ENCODE measurements at regions not wholly inside any gene's neighbourhood (a gene's known extent, or its start where the extent isn't known, plus 50 kb on each side); places are given as distances from the start of the nearest gene placed in this dataset.

GRCh38 chr6:40733290-40733689 is 146.1 kb upstream of the LRFN2 start:
- DNase-seq (ENCODE audit: low read depth), result no peak
- H3K4me3 ChIP-seq (ENCODE audit: low read depth, low read length), result no peak overlapping the region
- no peak for TF ChIP-seq CTCF (IDR thresholded peaks at IDR 0.05; ENCODE audit: insufficient read depth, low read length, poor library complexity, severe bottlenecking)
- H3K27me3 ChIP-seq (ENCODE audit: control insufficient read depth, insufficient read depth, low read length), result peaks cover 2% of the 10 kb centered on the region
- no peaks in the 10 kb centered on the region for H3K36me3 ChIP-seq (ENCODE audit: control insufficient read depth, insufficient read depth, low read length)

- Histone ChIP-seq H3K27me3 (ENCODE audit: control insufficient read depth, insufficient read depth, low read length) (peaks cover 2% of the 10 kb centered on the region), H3K4me3 (ENCODE audit: low read depth, low read length) (no peak overlapping the region), H3K36me3 (ENCODE audit: control insufficient read depth, insufficient read depth, low read length) (no peaks in the 10 kb centered on the region)
- DNase-seq (ENCODE audit: low read depth), result no peak
- no peak for TF ChIP-seq CTCF (IDR thresholded peaks at IDR 0.05; ENCODE audit: insufficient read depth, low read length, poor library complexity, severe bottlenecking)
These were observed 145.7 kb upstream of the LRFN2 start for GRCh38 chr6:40732878-40733277.

- no peak for TF ChIP-seq CTCF (IDR thresholded peaks at IDR 0.05; ENCODE audit: insufficient read depth, low read length, poor library complexity, severe bottlenecking)
- Histone ChIP-seq H3K36me3 (ENCODE audit: control insufficient read depth, insufficient read depth, low read length) (no peaks in the 10 kb centered on the region), H3K27me3 (ENCODE audit: control insufficient read depth, insufficient read depth, low read length) (no peaks in the 10 kb centered on the region), H3K4me3 (ENCODE audit: low read depth, low read length) (no peak overlapping the region)
- no peak for DNase-seq (ENCODE audit: low read depth)
These were observed 141.5 kb upstream of the LRFN2 start for GRCh38 chr6:40728643-40729042.

GRCh38 chr6:40727271-40727670 is 140.1 kb upstream of the LRFN2 start:
- no peak for TF ChIP-seq CTCF (IDR thresholded peaks at IDR 0.05; ENCODE audit: insufficient read depth, low read length, poor library complexity, severe bottlenecking)

GRCh38 chr6:40726853-40727252 is 139.7 kb upstream of the LRFN2 start:
- no peak overlapping the region for H3K4me3 ChIP-seq (ENCODE audit: low read depth, low read length)
- no peaks in the 10 kb centered on the region for H3K27me3 ChIP-seq (ENCODE audit: control insufficient read depth, insufficient read depth, low read length)
- TF ChIP-seq CTCF (IDR thresholded peaks at IDR 0.05; ENCODE audit: insufficient read depth, low read length, poor library complexity, severe bottlenecking), result no peak
- no peaks in the 10 kb centered on the region for H3K36me3 ChIP-seq (ENCODE audit: control insufficient read depth, insufficient read depth, low read length)
- no peak for DNase-seq (ENCODE audit: low read depth)

More at GRCh38 chr6:40727271-40727670, 140.1 kb upstream of the LRFN2 start:
- no peaks in the 10 kb centered on the region for H3K36me3 ChIP-seq (ENCODE audit: control insufficient read depth, insufficient read depth, low read length)
- H3K4me3 ChIP-seq (ENCODE audit: low read depth, low read length), result no peak overlapping the region
- no peak for DNase-seq (ENCODE audit: low read depth)
- no peaks in the 10 kb centered on the region for H3K27me3 ChIP-seq (ENCODE audit: control insufficient read depth, insufficient read depth, low read length)

- DNase-seq (ENCODE audit: low read depth), result no peak
- Histone ChIP-seq H3K27me3 (ENCODE audit: control insufficient read depth, insufficient read depth, low read length) (no peaks in the 10 kb centered on the region), H3K4me3 (ENCODE audit: low read depth, low read length) (no peak overlapping the region), H3K36me3 (ENCODE audit: control insufficient read depth, insufficient read depth, low read length) (no peaks in the 10 kb centered on the region)
- no peak for TF ChIP-seq CTCF (IDR thresholded peaks at IDR 0.05; ENCODE audit: insufficient read depth, low read length, poor library complexity, severe bottlenecking)
These were observed 138.2 kb upstream of the LRFN2 start for GRCh38 chr6:40725390-40725789.

Data from kidney epithelial cell (primary cell).